ENCODE measurements at regions not wholly inside any gene's neighbourhood (a gene's known extent, or its start where the extent isn't known, plus 50 kb on each side); places are given as distances from the start of the nearest gene placed in this dataset.
"Not testable (repeated sequence)": the region's sequence is repeated elsewhere in the genome, so short reads cannot be mapped to it uniquely, and the experiment has no call there.

DNA sequence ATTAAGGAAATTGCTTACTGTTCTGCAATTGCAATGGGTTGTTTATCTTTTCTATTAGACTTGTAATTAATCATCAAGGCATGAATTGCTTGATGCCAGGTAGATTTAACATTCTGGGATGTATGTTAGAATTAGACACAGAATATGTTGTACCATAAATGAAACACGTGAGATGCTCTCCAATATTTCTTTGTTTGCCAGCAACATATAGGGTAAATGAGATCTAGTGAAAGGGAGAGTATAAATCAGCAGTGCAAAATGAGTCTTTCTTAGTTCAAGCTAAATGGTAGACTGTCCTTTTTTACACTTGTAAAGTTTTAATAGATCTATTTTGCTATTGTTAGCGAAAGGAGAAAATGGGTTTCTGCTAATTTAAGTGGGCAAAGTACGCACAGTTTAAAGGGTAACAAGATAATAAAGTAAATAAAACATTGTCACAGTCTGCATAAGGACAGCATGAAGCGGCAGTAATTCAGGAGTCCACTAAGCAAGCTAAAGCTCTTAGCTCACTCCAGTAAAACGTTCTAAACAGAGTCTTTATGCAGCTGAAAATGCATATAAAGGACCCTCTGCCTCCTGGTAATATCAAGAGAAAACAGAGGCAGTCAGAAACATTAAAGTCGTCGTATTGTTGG, 1137.1 kb downstream of the OLFM4 start:
- no peak for DNase-seq

DNA sequence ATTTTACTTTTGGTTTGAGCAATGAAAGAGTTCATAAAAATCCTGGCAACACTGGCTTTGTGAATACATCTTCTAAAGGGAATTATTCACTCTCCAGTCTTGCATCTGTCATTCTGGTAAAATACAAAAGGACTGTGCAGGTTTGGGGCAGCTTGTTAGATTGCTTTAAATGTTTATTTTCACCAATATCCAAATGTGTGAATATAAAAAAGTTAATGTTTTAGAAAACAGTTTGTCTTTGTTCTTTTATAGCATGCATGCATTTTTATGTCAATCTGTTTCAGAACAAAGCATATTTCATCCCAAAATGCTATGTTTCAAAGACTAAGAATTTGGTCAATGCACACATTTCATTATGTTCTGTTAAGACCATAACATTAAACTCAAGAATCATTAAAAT, 1145.4 kb downstream of the OLFM4 start:
- DNase-seq: no peak

DNA sequence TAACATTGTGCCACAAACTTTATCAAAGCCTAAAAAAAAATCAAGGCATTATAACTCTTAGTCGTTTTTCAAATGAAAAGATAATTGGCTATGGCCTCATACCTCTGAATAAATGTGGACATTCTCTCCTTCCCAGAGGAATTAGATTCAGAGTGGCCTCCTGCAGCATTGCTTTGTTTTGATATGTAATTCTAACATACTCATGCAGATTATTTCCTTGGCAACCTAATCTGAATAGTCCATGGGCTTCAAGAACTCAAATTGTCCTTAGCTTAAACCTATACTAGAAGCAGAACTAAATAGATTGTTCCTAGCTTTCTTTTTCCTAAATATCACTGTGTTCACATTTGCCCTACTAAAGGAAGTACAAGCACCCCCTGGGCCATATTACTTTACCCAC, 1146.9 kb downstream of the OLFM4 start:
- no peak for DNase-seq

DNA sequence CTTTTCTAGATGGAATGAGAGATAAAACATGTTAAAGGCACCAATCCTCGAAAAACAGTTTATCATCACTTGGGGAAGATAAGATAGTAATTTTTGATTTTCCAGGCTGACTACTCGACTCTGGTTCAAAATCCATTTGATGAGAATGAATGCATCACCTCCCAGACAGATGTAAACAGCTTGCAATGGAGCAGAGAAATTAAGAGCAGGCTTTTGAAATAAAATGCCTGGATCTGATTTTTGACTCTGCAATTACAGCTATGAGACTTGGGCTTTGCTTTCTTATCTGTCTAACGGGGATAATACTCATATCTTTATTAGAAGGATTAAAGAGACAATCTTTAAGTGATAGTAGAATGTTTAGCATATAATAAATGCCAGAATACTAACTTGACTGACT, 1148.9 kb downstream of the OLFM4 start:
- DNase-seq: no peak

DNA sequence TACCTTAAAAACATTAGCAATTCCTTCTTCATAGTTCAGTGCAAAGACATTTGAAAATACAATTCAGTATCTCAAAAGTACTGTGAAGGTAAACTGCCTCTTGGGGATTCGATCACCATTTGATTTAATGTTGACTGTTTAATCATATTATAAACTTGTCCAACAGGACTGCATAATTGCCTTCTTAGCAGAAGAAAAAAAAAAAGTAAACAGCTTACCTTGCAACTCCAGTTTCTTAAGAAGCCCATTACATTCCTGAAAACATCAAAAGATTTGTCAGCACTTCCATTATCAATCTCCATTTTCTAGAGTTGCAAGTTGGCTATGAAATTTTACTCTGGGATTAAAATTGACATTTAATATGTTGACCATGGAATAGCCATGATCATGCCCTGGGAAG, 1154.6 kb downstream of the OLFM4 start:
- DNase-seq: no peak

DNA sequence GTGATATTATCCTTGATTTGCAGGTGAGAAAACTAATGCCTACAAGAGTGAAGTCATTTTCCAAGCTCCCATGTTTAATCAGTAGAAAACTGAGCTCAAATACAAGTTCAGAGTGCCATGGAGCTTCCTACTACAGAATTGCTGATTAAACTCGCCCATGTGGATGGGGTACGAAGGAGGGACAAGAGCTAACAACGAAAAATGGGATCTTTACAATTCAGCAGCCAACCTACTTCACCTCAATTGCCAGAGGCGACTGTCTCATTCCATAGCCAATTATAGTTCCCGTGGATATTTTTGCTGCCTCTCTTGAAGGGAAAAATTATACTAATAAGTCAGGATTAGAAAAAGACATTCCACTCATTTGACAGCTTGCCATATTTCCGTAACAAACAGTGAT, 1155.1 kb downstream of the OLFM4 start:
- no peak for DNase-seq

DNA sequence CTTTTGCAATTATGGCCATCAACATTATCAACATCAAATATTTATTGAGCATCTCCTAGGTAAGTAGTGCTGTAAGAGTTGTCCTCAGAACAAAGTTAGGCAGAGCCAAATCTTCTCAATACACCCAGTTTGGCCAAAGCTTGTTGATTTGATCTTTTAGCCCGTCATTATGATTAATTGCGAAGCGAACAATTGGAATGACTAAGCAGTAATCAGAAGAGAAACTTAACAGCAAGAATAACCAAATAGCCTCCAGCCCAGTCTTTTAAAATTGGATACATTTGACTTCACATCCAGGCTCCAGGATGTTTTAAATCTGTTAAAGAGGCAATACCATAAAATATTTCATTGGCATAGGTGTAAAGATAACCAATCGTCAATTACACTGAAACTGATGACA, 1156.0 kb downstream of the OLFM4 start:
- DNase-seq: no peak

DNA sequence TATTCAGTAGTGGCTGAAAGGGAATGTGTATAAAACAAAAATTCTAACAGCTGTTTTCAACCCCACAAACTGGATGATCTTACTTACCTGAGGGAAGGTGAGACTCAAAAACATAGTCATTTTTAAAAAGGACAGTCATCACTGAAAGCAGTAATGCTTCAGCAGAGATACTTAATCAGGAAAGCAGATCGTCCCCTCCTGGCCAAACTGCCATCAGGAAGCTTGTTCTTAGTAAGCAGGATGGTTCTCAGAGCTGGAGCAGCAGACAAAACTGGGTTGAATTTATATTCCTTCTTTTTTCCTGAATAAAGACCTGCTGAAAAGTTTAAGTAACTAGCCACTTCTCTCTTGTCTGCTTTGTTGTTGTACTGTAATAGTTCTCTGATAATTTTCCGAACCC, 1156.5 kb downstream of the OLFM4 start:
- no peak for DNase-seq

DNA sequence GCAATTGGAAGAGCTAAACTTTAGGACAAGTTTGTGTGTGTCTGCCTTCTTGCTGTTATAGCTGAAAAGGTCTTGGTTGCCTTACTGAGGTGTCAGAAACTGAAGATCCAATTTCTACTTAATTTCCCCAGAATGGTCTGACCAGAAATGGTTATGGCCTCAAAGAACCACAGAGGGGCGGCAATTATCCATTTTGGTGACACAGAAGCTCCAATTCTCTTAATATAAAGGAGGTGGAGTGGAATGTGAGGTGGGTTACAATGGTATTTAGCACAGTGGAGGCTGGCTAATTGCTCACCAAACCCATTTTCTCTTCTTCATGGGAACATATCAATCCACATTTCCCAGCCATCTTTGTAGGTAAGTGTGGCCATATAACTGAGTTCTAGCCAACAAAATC, 1157.2 kb downstream of the OLFM4 start:
- peak; percentile 24 for DNase-seq

DNA sequence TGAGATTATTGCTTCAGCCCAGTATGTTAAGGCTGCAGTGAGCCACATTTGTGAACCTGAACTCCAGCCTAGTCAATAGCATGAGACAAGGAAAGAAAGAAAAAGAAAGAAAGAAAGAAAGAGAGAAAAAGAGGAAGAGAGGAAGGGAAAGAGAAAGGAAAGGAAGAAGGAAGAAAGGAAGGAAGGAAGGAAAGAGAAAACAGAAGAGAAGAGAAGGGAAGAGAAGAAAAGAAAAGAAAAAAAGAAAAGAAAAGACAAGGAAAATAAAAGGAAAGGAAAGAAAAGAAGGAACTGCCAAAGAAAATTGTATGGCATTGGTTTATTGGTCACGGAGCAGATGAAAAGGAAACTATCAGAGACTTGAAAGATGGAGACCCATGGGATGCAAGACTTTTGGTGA, 1158.8 kb downstream of the OLFM4 start:
- DNase-seq: no peak

DNA sequence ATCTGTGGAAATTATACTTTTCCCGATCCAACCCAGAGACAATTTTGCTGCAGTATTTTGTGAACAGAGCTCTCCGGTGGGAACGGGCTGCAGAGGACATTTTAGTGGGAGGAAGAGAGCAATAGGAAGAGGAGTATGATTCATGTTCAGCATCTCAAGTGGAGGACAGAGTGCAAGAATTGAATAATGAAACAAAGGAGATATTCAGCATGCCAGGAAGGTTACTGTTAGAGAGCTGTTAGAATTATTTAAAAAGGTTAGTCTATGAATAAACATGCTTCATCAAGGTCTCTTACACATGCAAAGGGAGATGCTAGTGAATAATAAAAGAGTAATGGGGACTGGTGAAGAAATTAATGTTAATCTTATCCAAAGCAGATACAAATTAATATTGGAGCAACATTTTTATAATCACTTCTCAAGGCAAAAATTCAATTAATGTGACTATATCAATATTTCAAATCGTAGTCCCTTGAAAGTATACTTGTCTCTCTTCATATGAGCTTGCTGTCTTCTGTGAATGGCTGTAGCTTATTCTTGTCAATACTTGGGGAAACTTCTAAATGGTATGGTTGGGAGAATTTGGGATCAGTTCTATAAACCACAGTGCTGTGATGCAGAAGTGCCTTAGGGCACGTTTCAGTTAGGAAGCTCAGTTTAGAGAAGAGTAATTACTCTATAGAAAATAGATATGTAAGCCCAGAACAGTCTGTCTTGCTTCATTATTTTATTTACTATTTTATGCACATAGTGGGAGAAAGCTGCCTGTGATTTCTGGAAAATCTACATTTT, 1165.8 kb downstream of the OLFM4 start:
- peak; percentile 95 for DNase-seq

DNA sequence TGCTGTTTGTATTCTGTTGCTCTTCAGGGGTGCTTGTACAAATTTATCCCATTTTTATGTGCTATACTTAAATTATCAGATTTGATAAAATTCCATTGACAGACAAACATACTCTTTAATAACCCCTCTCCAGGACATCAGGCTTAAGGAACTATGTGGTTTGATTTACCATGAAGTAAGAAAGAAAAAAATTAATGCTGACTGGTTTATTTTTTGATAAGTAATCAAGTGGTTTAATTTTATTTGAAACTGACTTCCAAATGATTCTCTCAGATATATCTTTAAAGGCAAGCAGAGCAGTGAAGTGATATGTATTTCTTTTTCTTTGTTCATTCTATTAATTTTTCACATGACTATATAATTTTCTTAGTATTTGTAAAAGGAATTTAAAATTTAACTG, 1168.1 kb downstream of the OLFM4 start:
- DNase-seq: no peak

DNA sequence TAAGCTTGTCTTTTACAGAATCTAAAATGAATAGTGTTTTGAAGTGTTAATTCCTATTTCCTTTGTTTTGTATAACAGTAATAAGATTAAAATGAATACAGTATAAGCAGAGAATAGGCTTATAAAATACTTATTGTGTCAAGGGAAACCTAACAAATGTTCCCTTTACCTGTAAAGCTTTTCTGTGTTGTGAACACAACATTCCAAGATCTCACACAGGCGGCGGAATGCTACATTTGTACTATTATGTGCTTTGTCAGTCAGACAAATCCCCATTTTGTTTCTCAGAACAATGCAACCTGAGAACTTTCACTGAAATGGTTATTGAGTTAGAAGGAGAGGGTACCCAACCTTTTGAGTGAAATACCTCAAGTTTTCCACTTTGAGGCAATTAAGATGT, 1170.3 kb downstream of the OLFM4 start:
- DNase-seq: no peak

DNA sequence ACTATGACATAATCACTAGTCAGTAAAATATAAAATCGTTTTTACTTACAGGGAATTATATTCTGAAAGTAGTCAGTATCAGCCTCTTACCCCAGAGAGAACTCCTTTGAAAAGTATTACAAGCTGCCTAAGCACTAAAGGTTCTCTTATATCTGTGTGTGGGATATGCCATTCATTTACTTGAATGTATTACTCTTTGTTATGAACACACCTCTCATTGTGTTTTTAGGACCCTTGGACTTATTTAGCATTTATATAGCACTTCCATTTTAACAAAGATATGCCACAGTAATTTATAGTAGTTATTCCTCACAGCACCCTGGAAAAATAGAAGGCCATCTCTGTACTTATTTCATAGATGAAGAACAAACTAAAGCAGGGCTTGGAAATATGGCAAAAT, 1178.0 kb downstream of the OLFM4 start:
- no peak for DNase-seq

DNA sequence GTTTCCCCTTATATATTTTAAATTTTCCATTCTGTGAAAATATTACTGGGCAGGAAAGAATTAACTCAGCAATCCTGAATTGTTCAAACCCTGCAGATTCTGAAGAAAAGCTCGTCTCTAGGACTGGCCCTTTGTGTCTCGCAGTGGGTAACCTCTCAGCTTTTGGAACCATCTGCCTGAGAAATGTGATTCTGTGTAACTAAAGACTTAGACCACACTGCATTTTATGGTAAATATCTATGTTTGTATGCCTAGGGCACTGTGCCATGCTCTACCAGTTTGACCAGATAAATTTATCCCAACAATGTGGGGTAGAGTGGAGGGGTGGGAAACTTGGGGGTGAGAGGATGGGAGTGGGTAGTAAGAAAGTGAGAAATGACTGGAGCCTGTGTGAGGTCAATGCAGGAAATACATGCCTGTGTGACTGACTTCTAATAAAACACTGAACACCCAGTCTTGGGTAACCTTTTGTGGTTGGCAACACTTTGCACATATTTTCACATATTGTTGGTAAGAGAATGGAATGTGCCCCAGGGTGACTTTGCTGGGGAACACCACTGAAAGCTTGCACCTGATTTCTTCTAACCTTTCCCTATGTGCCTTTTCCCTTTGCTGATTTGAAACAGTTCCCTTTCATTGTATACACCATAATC, 1181.9 kb downstream of the OLFM4 start:
- no peak for DNase-seq

DNA sequence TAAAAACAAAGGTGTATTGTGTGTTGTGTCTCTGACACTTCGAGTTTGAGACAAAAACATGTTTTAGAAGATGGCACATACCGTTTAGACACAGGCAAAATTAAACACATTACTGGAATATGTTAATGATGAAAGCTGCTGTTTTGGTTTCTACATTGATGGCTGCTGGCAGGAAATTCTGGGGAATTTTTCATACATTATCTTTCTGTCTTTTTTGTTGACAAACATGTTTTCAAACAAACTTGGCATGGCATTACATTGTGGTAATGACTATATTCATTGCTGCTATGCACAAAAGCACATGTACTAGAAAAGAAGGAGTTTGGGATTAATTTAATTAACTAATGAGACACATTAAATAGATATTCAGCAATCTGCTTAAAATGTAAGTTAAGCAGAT, 1187.6 kb downstream of the OLFM4 start:
- no peak for DNase-seq

DNA sequence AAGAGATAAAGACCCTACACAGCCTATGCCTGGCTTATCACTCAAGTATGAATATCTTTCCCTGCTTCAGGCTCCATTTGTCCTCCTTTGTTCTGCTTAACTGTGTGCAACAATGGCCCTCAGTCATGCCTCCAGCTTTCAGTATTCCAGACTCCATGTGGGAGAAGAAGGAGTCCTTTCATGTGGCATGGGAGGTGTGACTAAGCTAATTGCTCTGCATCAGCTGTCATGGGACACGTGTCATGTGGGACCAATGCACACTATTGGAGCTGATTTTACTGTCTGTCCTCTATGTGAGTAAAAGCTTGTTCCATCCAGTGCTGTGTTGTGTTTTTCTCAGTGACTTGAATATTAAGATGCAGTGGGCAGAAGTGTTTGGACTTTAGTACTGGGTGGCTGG, 1198.3 kb downstream of the OLFM4 start:
- no peak for DNase-seq

DNA sequence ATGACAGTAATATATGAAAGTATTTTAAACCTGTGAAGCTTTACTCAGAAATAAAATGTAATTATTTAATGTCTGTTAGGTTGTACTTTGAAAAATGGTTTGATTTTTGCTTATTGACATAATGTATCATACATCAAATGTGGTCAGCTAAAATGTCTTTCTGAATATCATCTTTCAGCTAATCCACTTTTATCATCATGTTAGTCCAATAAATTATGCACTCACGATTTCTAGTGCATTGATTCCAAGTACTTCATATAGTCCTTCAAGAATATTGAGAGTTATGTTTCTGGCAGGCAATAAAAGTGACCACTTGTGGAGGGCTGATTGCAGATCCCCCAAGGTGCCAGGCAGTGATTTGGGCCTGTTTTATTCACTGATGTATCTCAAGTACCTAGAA, 1204.1 kb downstream of the OLFM4 start:
- no peak for DNase-seq

DNA sequence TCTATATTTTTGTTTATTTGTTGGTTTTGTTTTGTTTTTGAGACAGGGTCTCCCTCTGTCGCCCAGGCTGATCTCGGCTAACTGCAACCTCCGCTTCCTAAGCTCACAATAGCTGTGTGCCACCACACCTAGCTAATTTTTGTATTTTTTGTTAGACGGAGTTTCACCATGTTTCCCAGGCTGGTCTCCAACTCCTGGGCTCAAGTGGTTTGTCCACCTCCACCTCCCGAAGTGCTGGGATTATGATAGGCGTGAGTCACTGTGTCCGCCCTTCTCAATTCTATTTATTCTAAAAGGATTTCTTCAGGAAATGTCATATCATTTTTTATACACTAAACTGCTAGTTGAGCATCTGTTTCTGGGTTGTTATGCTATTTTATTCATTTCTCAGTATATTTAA, 1206.0 kb downstream of the OLFM4 start:
- DNase-seq: no peak

DNA sequence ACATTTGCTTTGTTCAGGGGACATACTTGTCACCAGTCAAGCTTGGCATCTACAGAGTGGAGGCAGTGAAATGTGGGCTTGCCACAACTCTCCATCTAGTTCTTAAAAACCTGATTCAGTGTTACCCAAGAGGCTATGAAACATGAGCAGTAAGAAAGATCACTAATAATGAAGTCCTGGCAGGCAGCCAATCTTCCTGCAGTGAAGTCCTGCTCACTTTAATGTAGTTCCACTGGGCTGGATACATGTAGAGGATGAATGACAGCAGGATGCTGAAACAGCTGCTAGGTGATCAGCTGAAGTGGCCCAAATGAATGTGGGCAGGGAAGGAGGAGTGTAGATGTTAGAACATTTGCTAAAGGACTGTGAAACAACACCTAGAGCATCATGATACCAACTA, 1213.1 kb downstream of the OLFM4 start:
- no peak for DNase-seq

DNA sequence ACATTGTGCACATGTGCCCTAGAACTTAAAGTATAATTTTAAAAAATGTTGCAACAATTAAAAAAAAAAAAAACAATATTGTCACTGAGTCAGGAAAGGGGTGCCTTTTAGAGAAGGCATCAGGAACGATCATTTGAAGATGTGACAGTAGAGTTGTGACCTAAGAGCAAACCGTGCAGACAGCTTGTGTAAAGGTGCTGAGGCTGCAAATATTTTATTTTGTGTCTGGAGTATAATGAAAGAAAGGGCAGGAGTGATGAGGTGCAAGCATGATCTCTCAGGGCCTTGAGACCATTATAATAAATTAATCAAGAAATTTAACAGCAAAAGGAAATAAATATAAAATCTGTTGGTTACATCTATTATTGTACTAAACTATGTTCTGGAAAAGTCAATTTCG, 1219.7 kb downstream of the OLFM4 start:
- DNase-seq: no peak

DNA sequence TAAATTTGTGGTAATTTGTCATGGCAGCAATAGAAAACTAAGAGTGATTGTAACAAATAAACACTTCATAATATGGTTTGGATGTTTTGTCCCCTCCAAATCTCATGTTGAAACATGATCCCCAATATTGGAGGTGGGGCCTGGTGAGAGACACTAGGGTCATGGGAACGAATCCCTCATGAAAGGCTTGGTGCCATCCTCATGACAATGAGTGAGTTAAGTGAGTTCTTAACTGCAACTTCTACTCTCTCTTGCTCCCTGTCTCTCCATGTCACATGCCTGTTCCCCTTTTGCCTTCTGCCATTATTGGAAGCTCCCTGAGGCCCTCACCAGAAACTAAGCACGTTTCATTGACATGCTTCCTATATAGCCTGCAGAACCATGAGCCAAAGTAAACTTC, 1233.2 kb downstream of the OLFM4 start:
- DNase-seq: no peak

DNA sequence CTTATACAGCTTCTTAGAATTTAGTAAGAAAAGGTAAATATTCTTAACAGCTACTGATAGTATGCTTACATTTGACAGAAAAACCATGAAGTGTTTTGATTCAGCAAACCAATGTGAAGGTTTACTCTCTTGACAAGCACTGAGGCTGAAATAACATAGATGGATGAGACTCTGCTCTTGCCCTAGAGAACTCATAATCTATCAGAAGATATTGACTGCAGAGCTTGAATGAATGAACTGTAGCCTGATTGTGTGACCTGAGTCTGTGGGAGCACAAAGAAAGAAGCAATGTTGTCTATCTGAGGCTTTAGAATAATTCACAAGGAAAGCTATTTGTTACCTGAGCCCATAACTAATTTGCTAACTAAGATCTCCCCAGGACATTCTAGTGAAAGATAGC, 1235.3 kb downstream of the OLFM4 start:
- no peak for DNase-seq

DNA sequence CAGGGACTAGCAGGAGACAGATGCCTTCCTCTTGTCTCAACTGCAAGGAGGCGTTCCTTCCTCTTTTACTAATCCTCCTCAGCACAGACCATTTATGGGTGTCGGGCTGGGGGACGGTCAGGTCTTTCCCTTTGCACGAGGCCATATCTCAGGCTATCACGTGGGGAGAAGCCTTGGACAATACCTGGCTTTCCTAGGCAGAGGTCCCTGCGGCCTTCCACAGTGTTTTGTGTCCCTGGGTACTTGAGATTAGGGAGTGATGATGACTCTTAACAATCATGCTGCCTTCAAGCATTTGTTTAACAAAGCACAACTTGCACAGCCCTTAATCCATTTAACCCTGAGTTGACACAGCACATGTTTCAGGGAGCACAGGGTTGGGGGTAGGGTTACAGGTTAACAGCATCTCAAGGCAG, 1238.6 kb downstream of the OLFM4 start:
- DNase-seq: not testable (repeated sequence)
